Stimulated activated CD4-positive, alpha-beta T cell treated with anti-CD3 and anti-CD28 coated beads, Interleukin-15, amount 100 ng/mL, for 24 hours (primary cell): ENCODE measurements at regions not wholly inside any gene's neighbourhood (a gene's known extent, or its start where the extent isn't known, plus 50 kb on each side); places are given as distances from the start of the nearest gene placed in this dataset.
"Not testable (repeated sequence)": the region's sequence is repeated elsewhere in the genome, so short reads cannot be mapped to it uniquely, and the experiment has no call there.

ENCODE experiments used
- DNase-seq: peaks from one replicate; pipeline ENCODE4 v3.0.0-alpha.2; 2020

DNA sequence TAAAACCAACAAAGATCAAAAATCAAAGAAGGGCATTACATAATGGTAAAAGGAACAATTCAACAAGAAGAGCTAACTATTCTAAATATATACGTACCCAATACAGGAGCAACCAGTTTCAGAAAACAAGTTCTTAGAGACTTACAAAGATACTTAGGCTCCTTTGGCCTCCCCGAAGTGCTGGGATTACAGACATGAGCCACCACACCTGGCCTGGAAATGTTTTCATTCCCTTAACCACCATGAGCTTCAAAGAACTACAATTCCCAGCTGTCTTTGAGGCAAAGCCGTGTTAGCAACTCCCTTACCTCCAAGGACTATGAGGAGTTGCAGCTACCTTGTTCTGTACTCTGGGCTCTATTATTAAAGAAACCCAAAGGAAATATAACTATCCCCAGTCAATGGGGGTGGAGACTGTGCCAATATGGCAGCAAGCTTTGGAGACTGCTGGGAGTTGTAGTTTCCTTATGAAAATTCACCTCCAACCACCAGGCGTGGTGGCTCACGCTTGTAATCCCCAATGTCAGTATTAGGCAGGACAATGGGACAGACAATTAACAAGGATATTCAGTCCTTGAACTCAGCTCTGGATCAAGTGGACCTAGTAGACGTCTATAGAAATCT is 893.9 kb downstream of the SLC6A15 start:
- not testable (repeated sequence) for DNase-seq

GRCh38 chr12:84016956-84017355 is 895.6 kb downstream of the SLC6A15 start:
- DNase-seq: no peak

DNA sequence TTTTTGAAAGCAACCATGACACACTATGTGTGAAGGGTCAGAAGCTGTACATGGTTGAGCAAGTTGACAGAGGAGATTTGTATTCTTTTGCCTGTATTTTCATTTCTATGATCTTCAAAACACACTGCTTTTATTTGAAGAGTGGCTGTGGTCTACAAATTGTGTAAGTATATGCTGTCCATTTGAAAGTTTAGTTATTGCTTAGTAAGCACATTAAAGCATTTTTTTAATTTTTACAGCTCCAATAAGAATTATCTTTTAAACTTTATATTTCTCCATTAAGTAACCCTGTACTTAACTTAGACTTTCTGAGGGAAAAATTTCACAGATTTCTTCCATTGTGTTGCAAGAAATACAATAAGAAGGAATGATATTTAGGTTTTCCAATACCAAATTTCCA is 915.2 kb downstream of the SLC6A15 start:
- no peak for DNase-seq

DNA sequence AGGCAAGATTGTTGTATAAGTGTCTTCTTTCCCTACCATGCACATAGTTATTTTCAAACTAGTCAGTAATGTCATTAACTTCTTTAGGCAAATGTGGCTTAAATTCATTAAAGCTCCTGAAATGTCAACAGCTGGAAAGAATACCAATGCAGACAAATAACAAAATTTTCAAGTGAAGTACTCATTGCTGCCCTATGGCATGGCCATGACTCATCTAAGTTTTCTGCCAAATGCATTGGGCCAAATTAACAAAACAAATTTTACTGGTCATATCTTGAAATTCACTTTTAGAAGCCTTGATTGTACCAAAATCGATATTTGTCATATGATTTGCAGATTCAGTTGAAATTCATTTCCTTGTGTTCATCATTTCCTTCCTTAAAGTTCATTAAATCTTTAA is 915.9 kb downstream of the SLC6A15 start:
- DNase-seq: no peak

GRCh38 chr12:83985084-83985483 is 927.5 kb downstream of the SLC6A15 start:
- DNase-seq: no peak

GRCh38 chr12:83980398-83980797 is 932.2 kb downstream of the SLC6A15 start:
- no peak for DNase-seq

DNA sequence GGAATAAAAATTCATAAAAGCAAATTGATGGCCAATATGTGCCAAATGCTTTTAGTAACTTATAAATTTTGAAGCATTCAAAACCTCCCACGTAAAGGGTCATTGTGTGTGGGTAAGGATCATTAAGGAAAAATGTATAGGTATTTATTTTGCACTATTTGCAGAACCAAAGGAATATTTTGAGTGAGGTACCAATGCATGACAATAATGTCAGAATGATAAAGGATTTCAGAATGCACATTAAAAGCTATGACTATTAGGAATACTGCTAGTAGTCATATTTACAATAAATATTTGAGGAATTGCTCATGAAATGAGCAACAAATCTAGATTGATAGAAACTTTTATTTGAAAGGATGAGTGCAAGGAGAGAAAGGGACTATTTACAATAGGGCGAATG is 932.8 kb downstream of the SLC6A15 start:
- DNase-seq: no peak

GRCh38 chr12:83971781-83972180 is 940.8 kb downstream of the SLC6A15 start:
- DNase-seq: no peak

DNA sequence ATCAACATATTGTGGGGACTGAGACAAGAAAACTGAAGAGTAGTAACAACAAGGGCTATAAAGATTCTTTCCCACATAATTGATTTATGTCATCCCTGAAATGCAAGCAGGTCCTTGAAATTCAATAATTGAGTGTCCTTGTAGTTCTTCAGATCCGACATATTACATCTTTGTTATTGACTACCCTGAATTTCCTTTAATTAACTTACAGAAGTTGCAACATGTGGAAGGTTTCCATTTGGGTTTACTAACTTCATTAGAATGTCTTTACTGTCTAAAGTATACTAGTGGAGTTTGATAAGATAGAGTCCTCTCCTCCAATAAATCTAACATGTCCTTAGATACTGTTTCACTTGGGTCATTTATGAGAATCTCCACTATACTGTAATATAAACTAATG is 951.8 kb downstream of the SLC6A15 start:
- DNase-seq: no peak

GRCh38 chr12:83958997-83959396 is 953.6 kb downstream of the SLC6A15 start:
- no peak for DNase-seq

DNA sequence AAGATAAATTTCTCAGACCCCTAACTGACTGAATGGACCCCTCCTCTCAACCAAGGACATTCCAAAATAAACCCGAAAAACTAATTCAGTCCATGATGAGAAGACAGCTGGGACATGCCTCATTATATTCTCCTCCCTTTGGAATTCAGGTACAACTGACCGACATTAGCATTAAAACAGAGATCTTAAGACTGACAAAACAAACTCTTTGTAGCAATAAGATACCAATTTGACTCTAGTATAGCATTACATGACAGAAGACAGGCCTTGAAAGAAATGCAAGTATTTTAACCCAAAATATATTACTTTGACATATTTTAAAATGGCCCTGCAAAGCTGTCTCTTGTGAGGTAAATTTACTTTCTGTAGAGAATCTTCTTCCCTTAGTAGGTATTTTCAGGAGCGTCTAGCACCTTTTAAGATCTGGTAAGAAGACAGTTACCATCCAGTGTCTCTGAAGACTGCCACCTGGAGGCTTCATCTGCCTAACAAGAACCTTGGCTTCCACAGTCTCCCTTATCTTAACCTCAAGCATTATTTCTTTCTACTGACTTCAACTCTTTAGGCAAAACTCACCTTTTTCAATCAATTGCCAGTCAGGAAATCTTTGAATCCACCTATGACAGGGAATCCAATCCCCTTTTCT is 957.5 kb downstream of the SLC6A15 start:
- no peak for DNase-seq

DNA sequence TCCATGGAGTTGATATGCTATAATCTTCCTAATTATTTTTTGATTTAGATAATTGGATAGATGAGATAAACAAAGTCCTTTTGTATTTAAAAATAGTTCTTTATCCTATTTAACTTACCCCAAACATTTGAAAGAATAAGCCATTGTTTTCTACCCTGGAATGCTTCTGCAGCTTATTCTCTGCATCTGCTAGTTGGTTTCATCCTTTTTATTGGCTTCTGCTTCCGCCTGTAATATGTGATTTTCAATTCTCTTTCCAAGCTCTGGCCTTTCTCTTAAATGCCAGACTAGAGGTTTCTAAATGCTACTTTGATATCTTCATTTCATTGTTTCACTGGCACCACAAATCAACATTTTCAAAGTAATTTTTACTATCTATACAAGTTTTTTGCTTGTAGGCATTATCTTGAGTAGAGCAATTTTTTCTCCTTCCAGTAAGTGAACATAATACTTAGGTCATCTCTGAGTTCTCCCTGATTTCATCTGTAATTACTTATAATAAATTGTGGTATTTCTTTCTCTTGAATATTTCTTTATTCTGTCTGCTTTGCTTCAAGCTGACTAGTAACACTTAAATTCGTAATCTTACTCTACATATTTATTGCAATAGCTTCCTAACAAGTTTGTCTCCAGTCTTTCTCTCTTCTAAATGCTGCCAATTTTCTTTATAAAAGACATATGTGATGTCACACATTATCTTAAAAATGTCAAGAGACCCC is 958.4 kb downstream of the SLC6A15 start:
- no peak for DNase-seq

DNA sequence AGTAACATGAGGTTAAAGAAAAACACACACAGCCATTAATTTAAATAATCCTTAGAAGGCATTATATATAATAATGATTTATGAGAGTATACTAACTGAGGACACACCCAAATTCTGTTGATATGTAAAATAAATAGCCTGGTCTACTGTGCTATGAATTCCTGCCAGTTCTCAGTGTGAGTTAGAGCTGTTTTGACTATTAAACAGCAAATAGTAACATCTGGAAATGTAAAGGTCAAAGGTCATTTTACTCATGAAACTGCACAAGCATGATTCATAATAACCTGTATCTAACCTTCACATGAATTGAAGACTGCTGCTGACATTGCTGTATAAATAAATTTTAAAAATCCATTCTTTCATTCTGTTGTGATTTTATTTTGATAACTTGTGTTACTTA is 966.7 kb downstream of the SLC6A15 start:
- DNase-seq: no peak

GRCh38 chr12:83939718-83940117 is 972.9 kb downstream of the SLC6A15 start:
- DNase-seq: no peak

- DNase-seq: no peak
Measured at GRCh38 chr12:83933615-83934014, 979.0 kb downstream of the SLC6A15 start.

DNA sequence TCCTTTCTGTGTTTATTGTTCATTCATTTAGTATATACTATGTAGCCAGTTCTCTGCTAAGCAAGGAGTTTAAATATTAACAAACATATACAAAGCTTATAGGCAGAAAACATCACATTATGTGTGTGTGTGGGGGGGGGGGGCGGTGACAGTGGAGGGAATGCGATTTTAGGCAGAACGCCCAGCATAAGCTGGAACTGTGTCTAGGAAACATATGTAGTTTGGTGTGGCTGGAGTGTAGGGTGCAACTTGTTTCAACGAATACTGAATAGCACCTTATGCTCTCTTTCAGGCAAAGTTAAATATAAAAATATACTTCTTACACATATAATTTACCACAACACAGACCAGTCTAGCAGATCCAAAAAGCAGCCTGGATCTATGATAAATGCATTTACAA is 980.6 kb downstream of the SLC6A15 start:
- no peak for DNase-seq

DNA sequence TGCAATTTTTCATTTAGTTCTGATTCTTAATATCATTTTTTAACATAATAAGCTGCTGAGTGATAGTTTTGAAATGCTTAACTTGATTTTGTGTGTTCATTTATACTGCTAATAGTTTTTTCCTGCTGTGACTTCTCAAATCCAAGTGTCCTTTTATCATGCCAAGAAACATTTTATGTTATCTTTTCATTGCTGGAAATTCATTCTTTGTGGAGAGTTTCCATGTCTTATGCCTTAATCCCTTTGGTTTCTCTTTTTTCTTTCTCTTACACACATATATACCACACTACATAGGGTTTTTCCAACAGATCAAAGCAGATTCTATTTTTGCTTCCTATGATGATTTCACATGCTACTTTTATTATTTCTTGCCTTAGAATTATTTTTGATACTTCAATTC is 981.1 kb downstream of the SLC6A15 start:
- no peak for DNase-seq

DNA sequence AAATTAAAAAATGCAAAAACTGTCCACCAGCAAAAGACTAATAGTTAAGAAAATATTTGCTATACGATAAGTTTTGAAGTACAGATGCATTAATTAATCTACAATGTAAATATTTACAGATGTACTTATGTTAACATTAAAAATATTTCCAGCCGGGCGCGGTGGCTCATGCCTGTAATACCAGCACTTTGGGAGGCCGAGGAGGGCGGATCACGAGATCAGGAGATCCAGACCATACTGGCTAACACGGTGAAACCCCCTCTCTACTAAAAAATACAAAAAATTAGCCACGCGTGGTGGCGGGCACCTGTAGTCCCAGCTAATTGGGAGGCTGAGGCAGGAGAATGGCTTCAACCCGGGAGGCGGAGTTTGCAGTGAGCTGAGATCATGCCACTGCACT is 982.8 kb downstream of the SLC6A15 start:
- not testable (repeated sequence) for DNase-seq

DNA sequence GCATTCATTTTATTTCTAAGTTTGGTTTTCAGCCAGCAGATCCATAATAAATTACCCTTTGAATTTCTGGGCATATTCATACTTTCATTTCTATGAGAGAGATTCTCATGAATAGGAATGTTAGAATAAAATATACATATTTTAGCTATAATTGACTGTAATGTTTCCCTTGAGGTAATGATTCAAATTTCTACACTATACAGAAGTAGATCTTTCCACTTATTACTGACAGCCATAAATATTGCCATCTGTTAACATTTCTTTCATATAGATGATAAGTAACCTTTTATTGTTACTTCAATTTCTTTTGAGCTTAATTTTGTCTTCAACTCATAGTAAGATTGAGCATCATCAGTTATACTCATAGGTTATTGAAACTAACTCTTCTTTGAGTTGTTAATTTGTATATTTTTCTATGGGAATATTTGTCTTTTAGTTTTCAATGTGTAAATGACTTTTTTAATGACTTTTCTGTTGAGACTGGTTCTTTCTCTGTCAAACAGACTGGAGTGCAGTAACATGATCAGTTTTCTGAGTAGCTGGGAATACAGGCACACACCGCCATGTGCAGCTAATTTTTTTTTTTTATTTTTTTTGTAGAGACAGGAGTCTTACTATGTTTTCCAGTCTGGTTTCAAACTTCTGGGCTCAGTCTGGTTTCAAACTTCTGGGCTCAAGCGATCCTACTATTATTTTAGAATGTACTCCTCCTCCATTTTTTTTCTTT is 991.6 kb downstream of the SLC6A15 start:
- no peak for DNase-seq

DNA sequence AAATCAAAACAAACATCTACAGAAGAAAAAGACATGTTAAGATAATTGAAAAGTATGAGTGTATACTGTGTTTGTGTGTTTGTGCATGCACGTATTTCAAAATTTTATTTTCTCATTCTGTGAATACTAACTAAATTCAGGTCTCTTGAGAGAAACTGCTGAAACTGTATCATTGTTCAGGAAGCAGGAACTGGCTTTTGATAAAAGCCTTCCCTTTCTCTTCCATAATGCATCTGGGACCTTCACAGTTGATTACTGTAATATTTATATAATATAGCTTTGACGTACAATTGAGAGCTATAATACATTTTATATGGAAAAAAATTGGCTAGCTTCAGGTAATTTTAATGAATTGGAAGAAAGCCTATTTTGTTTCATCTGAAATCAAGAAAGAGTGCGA is 993.5 kb downstream of the SLC6A15 start:
- DNase-seq: no peak

DNA sequence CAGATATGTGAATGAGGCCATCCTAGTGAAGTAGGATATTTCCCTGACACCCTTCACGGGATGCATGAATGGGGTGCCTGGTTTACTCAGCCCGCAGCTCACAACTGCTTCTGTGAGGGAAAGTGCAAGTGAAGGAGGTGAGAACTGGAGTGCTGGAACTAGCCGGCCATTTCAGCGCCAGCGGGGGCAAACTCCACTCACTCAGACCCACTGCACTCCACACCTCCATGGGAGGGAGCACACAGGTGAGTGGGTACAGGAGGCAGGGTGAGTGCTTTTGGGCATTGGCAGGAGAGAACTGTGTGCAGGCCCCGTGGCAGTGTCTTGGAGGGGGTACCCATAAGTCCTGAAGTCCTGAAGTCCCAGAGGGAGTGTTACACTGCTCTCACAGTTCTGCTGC is 1008.4 kb downstream of the SLC6A15 start:
- no peak for DNase-seq

DNA sequence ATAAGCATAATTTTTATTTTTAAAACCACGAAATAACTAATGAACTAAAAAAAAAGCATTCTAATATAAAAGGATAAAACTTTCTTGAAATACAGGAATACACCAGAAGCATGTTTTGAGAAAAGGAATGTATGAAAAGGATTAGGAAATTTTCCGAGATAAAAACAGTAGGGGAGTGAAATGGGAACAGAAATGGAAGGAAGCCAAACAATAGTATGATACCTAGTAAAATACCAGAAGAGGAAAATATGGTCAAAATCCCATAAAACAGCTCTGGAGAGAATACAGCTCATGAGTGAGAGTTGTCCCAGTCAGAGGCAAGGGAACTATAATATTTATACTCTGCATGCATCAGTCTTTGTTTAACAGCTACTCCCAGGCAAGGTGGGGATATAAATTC is 1016.2 kb downstream of the SLC6A15 start:
- DNase-seq: no peak

DNA sequence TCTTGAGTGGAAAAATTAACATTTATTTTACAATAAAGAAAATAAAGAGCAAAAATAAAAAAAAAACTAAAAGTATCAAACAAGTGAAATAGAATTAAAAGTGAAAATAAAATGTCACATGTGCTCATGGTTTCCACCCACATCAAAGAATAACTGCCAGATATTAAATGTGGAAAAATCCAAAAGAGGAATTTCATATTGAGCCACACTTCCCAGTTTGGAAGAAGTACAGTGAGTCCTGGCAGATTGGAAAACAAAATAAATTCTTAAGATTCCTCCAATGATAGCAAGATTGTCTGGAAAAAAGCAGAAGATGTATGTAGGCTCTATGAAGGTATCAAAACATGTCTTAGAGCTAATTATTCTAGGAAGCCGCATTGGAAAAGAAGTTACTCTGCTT is 1019.5 kb downstream of the SLC6A15 start:
- DNase-seq: no peak

DNA sequence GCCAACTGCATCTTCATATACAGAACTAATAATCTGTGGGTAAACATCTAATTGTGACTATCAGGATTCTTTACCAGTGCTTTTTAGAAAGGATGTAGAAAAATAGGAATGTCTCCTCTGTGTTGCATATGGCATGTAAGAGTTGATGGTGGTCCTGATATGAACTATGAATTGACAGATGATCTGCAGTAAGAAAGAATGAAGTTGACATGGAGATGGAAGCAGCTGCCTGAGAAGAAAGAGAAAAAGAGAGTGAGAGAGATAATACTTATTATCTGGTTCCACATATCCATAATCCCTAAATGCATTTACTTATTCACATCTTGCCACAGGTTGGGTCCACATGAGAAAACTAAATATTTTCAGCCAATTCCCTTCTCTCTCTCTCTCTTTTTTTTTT is 1022.9 kb downstream of the SLC6A15 start:
- no peak for DNase-seq
